Limb (tissue), 2 donors: ENCODE measurements at regions not wholly inside any gene's neighbourhood (a gene's known extent, or its start where the extent isn't known, plus 50 kb on each side); places are given as distances from the start of the nearest gene placed in this dataset.
"Not testable (repeated sequence)": the region's sequence is repeated elsewhere in the genome, so short reads cannot be mapped to it uniquely, and the experiment has no call there.

Experiments
- DNase-seq, 2 donors: peaks; one replicate each; pipeline ENCODE4 v3.0.0-alpha.2; 2016; ENCODE audit errors: extremely low spot score in 2 of 2

GRCh38 chr11:87769661-87770060 lies 405.6 kb downstream of the RAB38 start:
- no peak for DNase-seq

- DNase-seq: no peak
Measured at GRCh38 chr11:87767615-87768014, 407.6 kb downstream of the RAB38 start.

GRCh38 chr11:87764075-87764474 lies 411.2 kb downstream of the RAB38 start:
- DNase-seq: not testable (repeated sequence)

GRCh38 chr11:87754685-87755084 lies 420.6 kb downstream of the RAB38 start:
- DNase-seq: no peak

GRCh38 chr11:87753143-87753542 lies 422.1 kb downstream of the RAB38 start:
- DNase-seq: no peak

GRCh38 chr11:87743007-87743406 lies 432.2 kb downstream of the RAB38 start:
- DNase-seq: no peak

GRCh38 chr11:87740968-87741367 lies 434.3 kb downstream of the RAB38 start:
- DNase-seq: no peak

- no peak for DNase-seq
Measured at GRCh38 chr11:87740451-87740850, 434.8 kb downstream of the RAB38 start.

- DNase-seq: no peak
Measured at GRCh38 chr11:87739766-87740165, 435.5 kb downstream of the RAB38 start.

- no peak for DNase-seq
Measured at GRCh38 chr11:87739261-87739660, 436.0 kb downstream of the RAB38 start.

GRCh38 chr11:87736928-87737327 lies 438.3 kb downstream of the RAB38 start:
- DNase-seq: no peak

GRCh38 chr11:87726506-87726905 lies 448.7 kb downstream of the RAB38 start:
- no peak for DNase-seq

GRCh38 chr11:87724358-87724757 lies 450.9 kb downstream of the RAB38 start:
- DNase-seq: no peak

- DNase-seq: no peak
Measured at GRCh38 chr11:87722756-87723565, 452.3 kb downstream of the RAB38 start.

GRCh38 chr11:87719326-87720073 lies 455.7 kb downstream of the RAB38 start:
- DNase-seq: no peak

GRCh38 chr11:87712802-87713202 lies 462.4 kb downstream of the RAB38 start:
- no peak for DNase-seq

- no peak for DNase-seq
Measured at GRCh38 chr11:87712391-87712790, 462.9 kb downstream of the RAB38 start.

- not testable (repeated sequence) for DNase-seq
Measured at GRCh38 chr11:87703589-87703988, 471.7 kb downstream of the RAB38 start.

GRCh38 chr11:87675993-87676392 lies 499.2 kb downstream of the RAB38 start:
- DNase-seq: no peak

- DNase-seq: no peak
Measured at GRCh38 chr11:87666730-87667129, 508.5 kb downstream of the RAB38 start.

- DNase-seq: no peak
Measured at GRCh38 chr11:87662287-87662686, 513.0 kb downstream of the RAB38 start.

GRCh38 chr11:87660926-87661660 lies 514.1 kb downstream of the RAB38 start:
- DNase-seq: no peak
